ENCODE measurements at regions not wholly inside any gene's neighbourhood (a gene's known extent, or its start where the extent isn't known, plus 50 kb on each side); places are given as distances from the start of the nearest gene placed in this dataset.

DNA sequence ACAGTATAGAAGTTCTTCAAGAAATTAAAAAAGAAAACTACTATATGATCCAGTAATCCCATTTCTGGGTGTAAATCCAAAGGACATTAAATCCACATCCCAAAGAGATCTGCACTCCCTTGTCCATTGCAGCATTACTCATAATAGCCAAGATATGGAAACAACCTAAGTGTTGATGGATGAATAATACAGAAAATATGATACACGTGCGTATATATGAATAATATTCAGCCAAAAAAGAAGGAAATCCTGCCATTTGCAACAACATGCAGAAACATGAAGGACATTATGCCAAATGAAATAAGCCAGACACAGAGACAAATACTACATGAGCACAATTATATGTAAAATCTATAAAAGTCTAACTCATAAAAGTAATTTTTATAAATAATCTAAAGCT, 306.3 kb upstream of the ANO3 start:
- Histone ChIP-seq H3K27me3 (no peaks in the 10 kb centered on the region), H3K9me3 (replicated peaks in 1 of 3) (no peaks in the 10 kb centered on the region), H3K27ac (no peak overlapping the region), H3K4me3 (no peak overlapping the region), H3K36me3 (replicated peaks in 1 of 2) (no peaks in the 10 kb centered on the region), H3K4me1 (replicated peaks in 1 of 2) (no peaks in the 10 kb centered on the region)
- WGBS, 4 donors, result 75 to 92% (median 89%) methylated on average over 2 of the region's 2 CpGs
- DNase-seq, result no peak
- intact Hi-C loops (cut with DNase I), result no loop called here
- TF ChIP-seq POLR2A (IDR thresholded peaks at IDR 0.05), result no peak
- TF ChIP-seq, protein P1, sequence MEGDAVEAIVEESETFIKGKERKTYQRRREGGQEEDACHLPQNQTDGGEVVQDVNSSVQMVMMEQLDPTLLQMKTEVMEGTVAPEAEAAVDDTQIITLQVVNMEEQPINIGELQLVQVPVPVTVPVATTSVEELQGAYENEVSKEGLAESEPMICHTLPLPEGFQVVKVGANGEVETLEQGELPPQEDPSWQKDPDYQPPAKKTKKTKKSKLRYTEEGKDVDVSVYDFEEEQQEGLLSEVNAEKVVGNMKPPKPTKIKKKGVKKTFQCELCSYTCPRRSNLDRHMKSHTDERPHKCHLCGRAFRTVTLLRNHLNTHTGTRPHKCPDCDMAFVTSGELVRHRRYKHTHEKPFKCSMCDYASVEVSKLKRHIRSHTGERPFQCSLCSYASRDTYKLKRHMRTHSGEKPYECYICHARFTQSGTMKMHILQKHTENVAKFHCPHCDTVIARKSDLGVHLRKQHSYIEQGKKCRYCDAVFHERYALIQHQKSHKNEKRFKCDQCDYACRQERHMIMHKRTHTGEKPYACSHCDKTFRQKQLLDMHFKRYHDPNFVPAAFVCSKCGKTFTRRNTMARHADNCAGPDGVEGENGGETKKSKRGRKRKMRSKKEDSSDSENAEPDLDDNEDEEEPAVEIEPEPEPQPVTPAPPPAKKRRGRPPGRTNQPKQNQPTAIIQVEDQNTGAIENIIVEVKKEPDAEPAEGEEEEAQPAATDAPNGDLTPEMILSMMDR (IDR thresholded peaks at IDR 0.05), result no peak

DNA sequence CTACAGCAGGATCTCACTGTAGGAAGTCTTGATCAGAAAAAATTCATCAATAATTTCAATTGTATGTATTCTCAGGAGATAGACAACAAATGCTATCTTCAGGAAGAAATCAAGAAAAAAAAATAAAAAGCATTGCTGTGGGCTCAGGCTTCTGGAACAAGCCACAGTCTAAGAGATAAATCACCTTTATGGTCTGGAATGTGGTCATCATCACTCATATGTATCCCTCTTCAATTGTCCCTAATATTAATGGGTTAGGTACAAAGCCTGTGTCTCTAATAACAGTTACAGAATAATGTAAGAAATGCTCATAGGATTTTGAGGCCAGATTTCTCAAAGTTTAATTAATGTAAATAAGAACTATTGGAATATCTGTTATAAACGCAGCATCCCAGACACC, 305.9 kb upstream of the ANO3 start:
- WGBS, 4 donors, result 79 to 89% (median 84%) methylated on average over 1 of the region's 1 CpG
- Histone ChIP-seq H3K27me3 (no peaks in the 10 kb centered on the region), H3K4me1 (replicated peaks in 1 of 2) (no peaks in the 10 kb centered on the region), H3K27ac (no peak overlapping the region), H3K36me3 (replicated peaks in 1 of 2) (no peaks in the 10 kb centered on the region), H3K4me3 (no peak overlapping the region), H3K9me3 (replicated peaks in 1 of 3) (no peaks in the 10 kb centered on the region)
- intact Hi-C loops (cut with DNase I), result no loop called here
- TF ChIP-seq, protein P1 (IDR thresholded peaks at IDR 0.05), result no peak
- no peak for TF ChIP-seq POLR2A (IDR thresholded peaks at IDR 0.05)
- DNase-seq, result no peak

DNA sequence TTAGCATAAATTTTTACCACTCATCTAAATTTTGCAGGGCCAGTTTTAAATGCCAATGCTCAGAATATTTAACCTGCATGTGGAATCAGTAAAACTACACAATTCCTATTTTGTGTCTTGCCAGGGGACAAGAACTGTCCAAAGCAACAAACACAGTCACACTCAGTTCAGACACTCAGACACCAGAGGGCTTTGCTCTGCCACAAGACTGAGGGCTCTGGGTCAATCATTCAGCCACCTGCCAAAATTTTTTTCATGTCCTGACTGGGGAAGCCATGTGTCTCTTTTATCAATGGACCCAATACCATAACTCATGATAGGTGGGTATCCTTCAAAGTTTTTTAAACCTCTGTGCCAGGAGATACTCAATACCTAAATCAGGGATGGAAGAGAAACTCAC, 304.0 kb upstream of the ANO3 start:
- Histone ChIP-seq H3K9me3 (replicated peaks in 1 of 3) (no peaks in the 10 kb centered on the region), H3K27ac (no peak overlapping the region), H3K4me1 (replicated peaks in 1 of 2) (no peaks in the 10 kb centered on the region), H3K36me3 (replicated peaks in 1 of 2) (no peaks in the 10 kb centered on the region), H3K27me3 (no peaks in the 10 kb centered on the region), H3K4me3 (no peak overlapping the region)
- intact Hi-C loops (cut with DNase I), result no loop called here
- DNase-seq, result no peak
- TF ChIP-seq POLR2A (IDR thresholded peaks at IDR 0.05), result no peak
- TF ChIP-seq, protein P1 (IDR thresholded peaks at IDR 0.05), result no peak

DNA sequence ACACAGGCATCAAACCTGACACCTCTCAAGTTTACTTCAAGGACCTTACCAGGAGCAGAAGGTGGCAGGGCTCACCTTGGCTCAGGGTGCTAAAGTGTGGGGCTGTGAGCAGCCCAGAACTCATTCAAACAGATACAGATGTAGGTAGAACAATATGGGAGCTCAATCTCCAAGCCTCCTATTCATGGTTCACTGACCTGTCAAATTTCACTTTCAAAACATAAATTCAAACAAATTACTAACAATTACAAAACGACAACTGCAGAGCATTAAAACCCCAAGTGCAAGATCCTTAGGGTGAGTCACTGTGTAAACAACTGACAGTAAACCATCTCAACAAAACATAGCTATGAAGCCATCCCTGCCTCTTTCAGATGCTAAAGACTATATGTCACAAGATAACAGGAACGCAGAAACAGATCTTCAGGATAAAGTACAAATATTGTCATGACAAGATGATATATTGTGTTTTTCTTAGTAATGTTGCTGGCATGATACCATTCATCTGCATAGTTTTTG, 303.5 kb upstream of the ANO3 start:
- Histone ChIP-seq H3K4me3 (no peak overlapping the region), H3K27ac (no peak overlapping the region), H3K36me3 (replicated peaks in 1 of 2) (no peaks in the 10 kb centered on the region), H3K9me3 (replicated peaks in 1 of 3) (no peaks in the 10 kb centered on the region), H3K4me1 (replicated peaks in 1 of 2) (no peaks in the 10 kb centered on the region), H3K27me3 (no peaks in the 10 kb centered on the region)
- 42 to 48% (median 45%) methylated on average over 2 of the region's 2 CpGs for WGBS, 4 donors
- DNase-seq, result no peak
- intact Hi-C loops (cut with DNase I), result no loop called here
- TF ChIP-seq POLR2A (IDR thresholded peaks at IDR 0.05), result no peak
- TF ChIP-seq, protein P1 (IDR thresholded peaks at IDR 0.05), result no peak

Measured in adrenal gland (tissue), 9 donors.